Pulmonary artery endothelial cell (primary cell): ENCODE measurements at regions not wholly inside any gene's neighbourhood (a gene's known extent, or its start where the extent isn't known, plus 50 kb on each side); places are given as distances from the start of the nearest gene placed in this dataset.

Experiments used
- DNase-seq: peaks from one replicate; pipeline ENCODE4 v3.0.0-alpha.2; 2011; ENCODE audit warnings: low read depth, low spot score

GRCh38 chr3:18295171-18295920 is 129.8 kb downstream of the SATB1 start:
- DNase-seq: no peak

GRCh38 chr3:18290157-18290556 is 135.0 kb downstream of the SATB1 start:
- no peak for DNase-seq

- DNase-seq: no peak
These were observed 136.9 kb downstream of the SATB1 start for GRCh38 chr3:18288243-18288642.

GRCh38 chr3:18284716-18285115 is 140.4 kb downstream of the SATB1 start:
- no peak for DNase-seq

GRCh38 chr3:18283680-18284079 is 141.5 kb downstream of the SATB1 start:
- DNase-seq: no peak

GRCh38 chr3:18282507-18282906 is 142.6 kb downstream of the SATB1 start:
- no peak for DNase-seq

- DNase-seq: no peak
These were observed 145.9 kb downstream of the SATB1 start for GRCh38 chr3:18279226-18279737.

- no peak for DNase-seq
These were observed 160.3 kb downstream of the SATB1 start for GRCh38 chr3:18264853-18265252.

- DNase-seq: no peak
These were observed 160.8 kb downstream of the SATB1 start for GRCh38 chr3:18264361-18264760.

- no peak for DNase-seq
These were observed 166.6 kb downstream of the SATB1 start for GRCh38 chr3:18258492-18258891.

GRCh38 chr3:18252578-18252977 is 172.6 kb downstream of the SATB1 start:
- DNase-seq: no peak

GRCh38 chr3:18250991-18251390 is 174.1 kb downstream of the SATB1 start:
- DNase-seq: no peak

- DNase-seq: no peak
These were observed 176.0 kb downstream of the SATB1 start for GRCh38 chr3:18249126-18249525.

GRCh38 chr3:18247776-18248310 is 177.3 kb downstream of the SATB1 start:
- no peak for DNase-seq

- no peak for DNase-seq
These were observed 177.9 kb downstream of the SATB1 start for GRCh38 chr3:18247139-18247695.

- no peak for DNase-seq
These were observed 178.6 kb downstream of the SATB1 start for GRCh38 chr3:18246336-18247060.

- no peak for DNase-seq
These were observed 179.4 kb downstream of the SATB1 start for GRCh38 chr3:18245721-18246120.

- DNase-seq: no peak
These were observed 183.3 kb downstream of the SATB1 start for GRCh38 chr3:18241837-18242236.

GRCh38 chr3:18239674-18240073 is 185.5 kb downstream of the SATB1 start:
- no peak for DNase-seq

- no peak for DNase-seq
These were observed 186.3 kb downstream of the SATB1 start for GRCh38 chr3:18238746-18239331.

GRCh38 chr3:18238332-18238731 is 186.8 kb downstream of the SATB1 start:
- DNase-seq: no peak
